ENCODE measurements at regions not wholly inside any gene's neighbourhood (a gene's known extent, or its start where the extent isn't known, plus 50 kb on each side); places are given as distances from the start of the nearest gene placed in this dataset.
"Not testable (repeated sequence)": the region's sequence is repeated elsewhere in the genome, so short reads cannot be mapped to it uniquely, and the experiment has no call there.

DNA sequence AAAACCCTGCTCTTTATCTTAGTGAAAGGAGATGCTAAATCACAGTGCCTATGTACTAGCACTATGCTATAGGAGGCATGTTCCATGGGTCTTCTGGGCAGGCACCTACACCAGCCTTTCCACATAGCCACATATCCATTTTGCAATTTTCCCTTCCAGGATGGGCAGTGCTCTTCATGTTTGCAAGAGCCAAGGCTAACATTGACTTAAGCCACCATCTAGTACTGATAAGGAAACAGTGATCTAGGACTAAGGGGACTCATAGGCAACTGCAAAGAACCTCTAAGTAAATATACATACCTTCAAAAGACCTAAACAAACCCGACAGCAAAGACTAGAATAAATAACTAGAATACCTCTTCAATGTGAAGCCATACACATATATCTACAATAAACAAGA lies 919.7 kb upstream of the GYPC start:
- DNase-seq = no peak

DNA sequence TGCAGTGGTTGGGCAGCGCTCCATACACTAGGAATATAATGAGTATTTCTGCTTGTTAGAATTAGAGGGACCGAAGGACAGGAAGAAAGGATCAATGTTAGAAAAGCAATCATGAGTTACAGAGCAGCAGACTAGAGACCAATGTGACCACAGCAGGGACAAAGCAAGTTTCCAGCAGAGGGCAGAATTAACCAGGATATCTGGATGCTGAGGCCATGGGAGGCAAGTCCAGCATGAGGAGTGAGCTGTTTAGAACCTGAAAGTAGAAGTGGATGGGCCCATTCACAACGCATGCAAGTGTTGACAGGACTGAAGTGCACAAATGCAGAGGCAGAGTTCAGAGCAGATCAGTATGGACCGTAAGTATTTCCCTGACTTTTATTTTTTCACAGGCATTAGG lies 910.4 kb upstream of the GYPC start:
- DNase-seq = peak; percentile 79

DNA sequence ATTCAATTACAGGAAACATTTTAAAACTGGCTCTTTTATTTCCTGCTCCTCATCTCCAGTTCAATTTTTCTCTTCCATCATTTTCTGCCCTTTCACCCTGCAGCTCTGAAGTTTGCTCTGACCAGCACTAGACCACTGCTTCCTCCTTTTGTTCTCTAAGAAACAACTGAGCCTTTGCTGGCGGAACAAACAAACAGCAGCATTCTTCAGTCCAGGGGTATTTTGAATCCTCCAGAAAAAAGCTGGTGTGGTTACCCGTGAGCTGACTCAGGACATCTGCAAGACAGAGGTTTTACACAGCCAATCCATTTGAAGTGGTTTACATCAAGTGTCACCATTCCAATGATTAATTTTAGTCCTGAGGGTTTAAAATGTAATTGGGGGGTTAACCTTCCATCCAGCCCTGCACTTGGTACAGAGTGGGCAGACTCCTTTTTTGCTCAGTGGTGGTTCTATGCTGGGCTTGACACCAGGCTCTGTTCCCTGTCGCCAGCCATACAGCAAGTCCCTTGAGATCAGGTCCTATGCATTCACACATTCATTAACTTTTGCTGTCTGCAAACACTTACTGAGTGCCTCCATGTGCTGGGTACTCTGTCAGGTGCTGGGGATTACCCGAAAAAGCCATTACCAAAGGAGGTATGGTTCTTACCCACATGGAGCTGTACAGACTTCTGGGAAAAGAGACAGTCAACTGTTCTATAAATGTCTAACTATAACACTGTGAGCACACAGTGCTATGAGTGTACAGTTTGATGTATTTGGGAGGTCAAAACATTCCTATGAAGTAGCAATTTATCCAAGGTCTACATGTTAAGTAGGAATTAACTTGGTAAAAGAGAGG lies 909.4 kb upstream of the GYPC start:
- no peak for DNase-seq

DNA sequence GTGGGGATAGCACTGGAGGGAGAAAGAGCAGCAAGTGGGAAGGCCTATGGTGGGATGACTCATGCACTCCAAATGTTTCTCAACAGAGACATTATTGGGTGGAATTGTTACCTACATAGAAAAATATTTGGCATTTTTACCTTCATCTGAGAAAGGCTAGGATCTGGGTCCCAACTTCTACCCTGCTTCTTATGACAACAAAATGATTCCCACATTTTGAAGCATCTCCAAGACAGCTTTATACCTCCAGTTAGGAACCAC lies 908.9 kb upstream of the GYPC start:
- no peak for DNase-seq

DNA sequence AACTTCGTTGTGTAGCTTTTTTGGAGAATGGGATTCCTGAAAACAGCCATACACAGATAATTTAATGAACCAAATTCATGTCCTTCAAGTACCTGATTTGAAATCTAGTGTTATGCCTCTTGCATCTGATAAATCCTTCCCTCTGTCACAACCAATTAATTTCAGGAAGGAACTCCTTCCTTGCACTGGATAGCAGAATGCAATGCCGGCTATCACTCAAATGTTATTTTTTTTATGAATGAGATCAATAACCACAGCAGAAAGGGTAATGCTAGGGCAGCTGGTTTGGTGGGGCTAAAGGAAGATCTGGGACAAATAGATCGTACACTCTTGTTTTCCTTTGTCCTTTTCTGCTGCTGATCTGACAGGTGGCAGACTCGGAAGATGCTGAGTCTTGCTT lies 899.5 kb upstream of the GYPC start:
- DNase-seq = no peak

DNA sequence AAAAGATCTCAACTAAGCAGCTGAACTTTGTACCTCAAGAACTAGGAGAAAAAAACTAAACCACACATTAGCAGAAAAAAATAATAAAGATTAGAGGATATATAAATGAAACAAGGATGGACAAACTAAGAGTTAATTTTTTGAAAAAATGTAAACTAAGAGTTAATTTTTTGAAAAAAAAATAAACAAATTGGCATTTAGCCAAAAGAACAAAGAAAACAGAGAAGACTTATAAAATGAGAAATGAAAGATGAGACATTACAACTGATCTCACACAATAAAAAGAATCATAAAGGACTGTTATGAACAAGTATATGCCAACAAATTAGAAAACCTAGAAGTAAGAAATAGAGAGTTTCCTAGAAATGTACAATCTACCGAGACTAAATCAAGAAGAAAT lies 859.2 kb upstream of the GYPC start:
- no peak for DNase-seq

DNA sequence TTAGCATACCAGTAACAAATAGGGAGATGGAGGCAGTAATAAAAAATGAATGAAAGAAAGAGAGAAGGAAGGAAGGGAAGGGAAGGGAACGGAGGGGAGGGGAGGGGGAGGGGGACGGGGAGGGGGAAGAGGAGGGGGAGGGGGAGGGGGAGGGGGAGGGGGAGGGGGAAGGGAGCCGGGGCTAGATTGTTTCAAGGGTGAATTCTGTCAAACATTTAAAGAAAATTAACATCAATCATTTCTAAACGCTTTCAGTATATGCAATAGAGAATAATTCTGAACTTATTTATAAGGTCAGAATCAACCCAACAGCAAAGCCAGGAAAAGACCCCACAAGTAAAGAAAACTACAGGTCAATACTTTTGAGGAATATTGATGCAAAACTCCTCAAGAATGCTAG lies 858.8 kb upstream of the GYPC start:
- DNase-seq = no peak

DNA sequence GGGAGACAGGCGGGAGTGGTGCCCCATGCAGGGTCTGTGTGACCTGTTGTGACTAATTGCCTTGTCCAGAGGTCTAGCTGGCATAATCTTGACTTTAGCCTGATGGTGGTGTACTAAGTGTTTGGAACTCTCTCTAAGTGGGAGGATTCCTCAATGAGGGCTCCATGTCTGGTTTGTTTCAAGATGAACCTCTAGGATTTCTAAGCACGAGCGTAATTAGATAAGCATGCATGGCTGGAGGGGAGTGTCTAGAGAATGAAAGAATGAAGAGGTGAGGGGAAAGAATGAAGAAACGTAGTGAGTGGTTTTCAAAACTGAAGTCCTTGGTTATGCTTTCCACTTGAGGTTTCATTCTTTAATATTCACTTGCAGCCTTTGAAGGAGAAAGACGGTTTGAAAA lies 833.2 kb upstream of the GYPC start:
- DNase-seq = no peak

DNA sequence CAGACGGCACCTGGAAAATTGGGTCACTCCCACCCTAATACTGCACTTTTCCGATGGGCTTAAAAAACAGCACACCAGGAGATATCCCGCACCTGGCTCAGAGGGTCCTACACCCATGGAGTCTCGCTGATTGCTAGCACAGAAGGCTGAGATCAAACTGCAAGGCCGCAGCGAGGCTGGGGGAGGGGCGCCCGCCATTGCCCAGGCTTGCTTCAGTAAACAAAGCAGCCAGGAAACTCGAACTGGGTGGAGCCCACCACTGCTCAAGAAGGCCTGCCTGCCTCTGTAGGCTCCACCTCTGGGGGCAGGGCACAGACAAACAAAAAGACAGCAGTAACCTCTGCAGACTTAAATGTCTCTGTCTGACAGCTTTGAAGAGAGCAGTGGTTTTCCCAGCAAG lies 830.2 kb upstream of the GYPC start:
- DNase-seq = not testable (repeated sequence)

DNA sequence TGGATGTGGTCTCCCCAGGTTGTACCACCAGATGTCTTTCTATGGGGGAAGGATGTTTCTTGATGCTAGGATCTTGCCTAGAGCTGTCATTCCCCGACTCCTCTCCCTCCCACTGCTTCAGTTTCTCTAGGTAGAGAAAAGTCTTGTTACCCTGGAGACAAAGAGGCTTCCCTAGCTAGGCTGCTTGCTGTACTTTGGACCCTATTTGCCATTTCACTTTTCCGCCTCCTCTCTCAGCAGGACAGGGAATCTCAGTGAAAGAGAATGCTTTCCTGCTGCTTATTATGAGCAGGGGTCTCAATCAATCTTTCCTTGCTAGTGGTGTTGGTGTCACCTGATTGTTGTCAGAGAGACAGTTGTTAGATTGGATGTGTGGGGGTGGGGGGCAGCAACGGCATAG lies 818.8 kb upstream of the GYPC start:
- DNase-seq = no peak

DNA sequence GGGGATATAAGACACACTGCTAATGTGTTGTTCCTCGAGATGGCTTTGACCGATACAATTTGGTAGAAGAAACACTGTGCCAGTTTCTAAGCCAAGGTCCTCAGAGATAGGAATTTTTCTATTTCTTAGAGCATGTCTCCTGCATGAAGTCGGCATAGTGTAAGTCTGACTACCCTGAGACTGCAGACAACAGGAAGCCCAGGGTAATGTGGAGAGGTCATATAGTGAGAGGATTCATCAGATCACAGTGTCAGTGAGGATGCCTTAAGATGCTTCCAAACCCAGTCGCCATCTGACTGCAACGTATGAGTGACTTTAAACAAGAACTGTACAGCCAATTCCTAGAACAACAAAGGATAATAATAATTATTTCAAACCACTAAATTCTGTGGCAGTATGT lies 818.3 kb upstream of the GYPC start:
- no peak for DNase-seq

DNA sequence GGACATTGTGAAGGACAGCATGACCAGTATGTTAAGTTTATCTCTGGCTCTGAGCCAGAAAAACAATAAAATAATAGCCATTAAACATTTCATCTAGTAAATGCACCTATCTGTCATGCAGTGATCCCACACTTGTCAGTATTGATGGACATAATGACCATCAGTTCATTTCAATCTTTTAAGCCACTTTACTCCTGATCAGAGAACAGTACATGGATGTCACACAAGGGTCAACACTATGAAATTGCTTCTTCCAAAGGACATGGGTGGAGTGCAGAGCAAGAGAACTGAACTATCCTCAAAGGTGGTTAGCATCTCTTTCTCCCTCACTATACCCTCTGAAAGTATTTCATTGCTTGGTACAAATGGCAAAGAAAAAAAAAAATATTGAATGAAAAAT lies 816.0 kb upstream of the GYPC start:
- no peak for DNase-seq

DNA sequence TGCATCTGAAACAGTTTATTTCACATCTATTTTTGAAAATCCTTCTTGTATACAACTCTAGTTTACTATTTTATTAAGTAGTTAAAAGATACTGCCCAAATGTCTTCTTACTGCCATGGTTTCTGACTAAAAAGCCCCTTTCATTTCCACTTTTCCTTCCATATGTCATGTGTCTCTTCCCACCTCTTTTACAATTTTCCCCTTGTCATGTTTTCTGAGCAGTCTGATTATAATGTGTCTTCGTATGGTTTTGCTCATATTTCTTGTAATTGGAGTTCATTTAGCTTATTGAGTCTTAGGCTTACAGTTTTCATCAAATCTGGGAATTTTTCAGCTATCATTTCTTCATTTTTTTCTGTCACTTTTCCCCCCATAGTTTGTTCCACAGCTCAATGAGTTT lies 813.9 kb upstream of the GYPC start:
- no peak for DNase-seq

DNA sequence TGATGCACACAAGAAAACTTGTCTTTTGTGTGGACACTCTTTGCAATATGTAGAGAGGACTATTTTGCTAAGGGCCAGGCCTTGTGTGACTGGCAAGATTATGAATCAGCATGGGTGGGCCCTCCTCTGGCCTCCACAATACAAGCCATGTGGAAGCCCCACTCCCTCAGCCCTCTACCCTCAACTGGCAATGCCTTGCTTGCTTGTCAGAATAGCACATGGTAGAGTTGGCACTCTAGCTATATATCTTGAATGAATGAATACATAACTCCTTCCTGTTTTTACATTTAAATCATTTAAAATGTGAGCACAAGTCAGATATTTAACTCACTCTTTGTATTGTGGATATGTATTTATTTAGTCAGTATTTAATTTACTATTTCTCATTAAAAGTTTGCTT lies 805.4 kb upstream of the GYPC start:
- no peak for DNase-seq

DNA sequence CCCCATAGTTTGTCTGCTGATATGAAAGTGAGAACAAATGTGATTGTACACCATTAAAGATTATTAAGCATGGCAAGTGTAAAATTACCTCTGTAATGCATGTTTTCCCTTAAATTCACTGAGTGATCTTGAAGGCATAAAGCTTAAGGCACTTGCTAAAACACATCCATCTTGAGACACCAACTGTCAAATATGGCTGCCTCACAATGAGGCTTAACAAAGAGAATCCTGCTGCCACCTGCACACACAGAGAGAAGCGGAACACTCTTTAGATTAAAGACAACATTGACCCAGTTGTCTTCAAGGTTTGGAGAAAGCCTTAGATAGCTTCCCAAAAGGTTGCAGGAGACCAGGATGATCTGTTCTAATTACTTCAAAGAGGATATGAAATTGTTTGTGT lies 803.6 kb upstream of the GYPC start:
- DNase-seq = no peak

DNA sequence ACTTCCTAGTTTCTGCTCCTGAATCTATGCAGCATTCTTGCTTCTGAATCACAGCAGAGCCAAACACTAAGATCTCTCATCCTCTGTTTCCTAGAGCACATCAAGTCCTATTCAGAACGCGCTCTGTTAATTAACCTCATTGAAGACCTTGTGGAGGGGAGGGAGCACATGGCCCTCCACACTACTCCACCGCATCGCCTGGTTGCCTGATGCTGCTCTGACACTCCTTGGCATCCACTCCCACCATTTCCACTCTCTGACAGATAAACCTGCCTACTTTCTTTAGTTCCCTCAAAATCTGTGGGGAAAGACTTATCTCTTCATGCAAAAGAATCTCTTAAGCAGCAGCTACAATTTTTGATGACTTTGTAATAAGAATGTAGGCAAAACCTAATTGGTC lies 802.3 kb upstream of the GYPC start:
- no peak for DNase-seq

DNA sequence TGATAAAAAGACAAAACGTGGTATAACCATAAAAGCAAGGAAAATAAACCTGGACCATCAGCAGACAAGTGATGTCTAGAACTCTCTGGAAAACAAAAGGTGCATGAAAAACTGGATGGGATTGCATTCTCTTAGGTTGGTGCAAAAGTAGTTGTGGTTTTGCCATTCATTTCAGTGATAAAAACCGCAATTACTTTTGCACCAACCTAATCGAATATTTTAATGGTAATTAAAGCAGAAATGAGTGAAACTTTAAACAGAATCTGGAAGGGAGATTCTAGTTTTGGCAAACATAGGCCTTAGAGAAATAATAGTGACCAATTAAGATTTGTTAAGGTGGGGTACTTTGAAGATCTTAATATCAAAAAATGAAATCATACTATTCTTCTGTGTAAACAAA lies 800.8 kb upstream of the GYPC start:
- no peak for DNase-seq

DNA sequence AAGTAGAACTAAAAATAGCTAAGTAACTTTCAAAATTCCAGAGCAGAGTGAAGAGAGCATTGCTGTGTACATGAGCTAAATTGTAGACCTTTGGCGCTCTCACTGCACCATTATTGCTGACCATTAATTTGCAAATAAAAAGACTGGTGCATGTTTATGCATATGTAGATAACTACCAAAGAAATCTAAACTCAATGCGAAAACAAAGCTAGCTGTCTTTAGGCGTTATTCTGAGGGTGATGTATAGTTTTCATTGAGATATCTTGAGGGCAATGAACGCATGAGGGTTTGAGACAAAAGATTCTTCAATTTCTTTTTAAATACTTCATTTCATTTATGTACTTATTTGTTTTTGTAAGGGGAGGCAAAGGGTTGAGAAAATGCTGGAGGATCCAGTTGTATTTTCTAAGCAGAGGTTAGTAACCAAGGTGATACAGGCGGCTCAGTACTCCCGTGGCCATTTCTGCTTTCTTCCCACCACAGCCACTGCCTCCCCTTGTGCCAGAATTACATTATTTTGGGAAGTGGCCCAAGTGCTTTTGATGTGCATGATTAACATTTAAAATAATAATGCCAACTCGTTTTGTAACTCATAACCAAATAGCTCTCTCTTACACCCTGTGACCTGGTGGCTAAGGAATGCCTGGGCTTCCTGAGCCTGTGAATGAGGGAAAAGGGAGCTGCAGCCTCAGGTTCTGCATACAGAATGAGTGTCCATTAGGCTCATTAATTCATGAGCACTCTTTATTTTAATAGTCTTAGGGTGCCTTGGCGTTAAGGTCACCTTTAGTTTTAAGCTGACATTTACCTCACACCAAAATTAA lies 797.8 kb upstream of the GYPC start:
- DNase-seq = no peak

DNA sequence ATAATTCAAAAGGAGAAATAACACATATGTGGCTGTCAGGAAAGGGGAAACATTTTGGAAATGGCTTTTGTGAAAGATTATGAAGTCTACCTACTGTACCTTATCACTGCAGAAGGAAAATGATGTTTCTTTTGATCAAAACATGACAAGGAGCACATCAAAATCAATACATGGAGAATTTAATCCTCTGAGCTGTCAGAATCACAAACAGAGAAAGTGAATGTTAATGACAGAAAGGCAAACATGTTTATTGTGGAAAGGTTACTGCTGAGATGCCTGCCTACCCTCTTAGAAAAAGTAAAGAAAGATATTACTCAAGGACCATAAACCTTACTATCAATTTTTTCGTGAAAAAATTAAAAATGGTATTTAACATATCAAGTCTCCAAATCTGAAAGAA lies 794.5 kb upstream of the GYPC start:
- DNase-seq = no peak

DNA sequence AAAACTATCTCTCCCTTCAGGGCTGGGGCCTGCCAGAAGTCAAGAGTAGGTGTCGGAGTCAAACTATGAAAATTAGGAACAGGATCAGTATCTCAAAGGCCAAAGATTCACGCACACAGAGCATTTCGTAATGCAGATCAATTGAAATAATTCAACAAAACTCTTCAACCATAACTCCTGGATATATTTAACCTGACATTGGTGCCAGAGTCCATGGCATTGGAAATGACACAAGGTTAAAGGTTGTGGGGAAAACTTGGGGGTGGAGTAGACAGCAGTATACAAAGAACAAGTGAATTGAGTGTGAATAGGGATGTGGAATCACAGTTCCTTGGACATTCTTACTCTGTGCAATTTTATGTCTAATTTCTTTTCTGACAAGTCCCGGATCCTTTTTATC lies 788.0 kb upstream of the GYPC start:
- DNase-seq = no peak

DNA sequence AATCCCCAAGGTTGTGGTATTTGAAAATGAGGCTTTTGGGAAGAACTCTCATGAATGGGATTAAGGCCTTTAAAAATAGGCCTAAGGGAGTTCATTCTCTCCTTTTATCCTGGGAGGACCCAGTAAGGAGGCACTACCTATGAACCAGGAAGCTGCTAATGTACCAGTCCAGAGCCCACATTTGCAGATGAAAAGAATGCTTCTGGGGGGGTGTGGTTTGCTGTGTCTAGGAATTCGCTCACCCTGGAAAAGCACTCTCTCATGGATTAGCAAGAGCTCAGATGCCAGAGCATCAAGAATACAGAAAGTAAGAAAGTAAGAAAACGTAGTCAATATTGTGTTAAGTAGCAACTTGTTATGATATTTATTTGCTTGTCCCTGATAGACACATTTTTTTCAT lies 785.7 kb upstream of the GYPC start:
- no peak for DNase-seq

DNA sequence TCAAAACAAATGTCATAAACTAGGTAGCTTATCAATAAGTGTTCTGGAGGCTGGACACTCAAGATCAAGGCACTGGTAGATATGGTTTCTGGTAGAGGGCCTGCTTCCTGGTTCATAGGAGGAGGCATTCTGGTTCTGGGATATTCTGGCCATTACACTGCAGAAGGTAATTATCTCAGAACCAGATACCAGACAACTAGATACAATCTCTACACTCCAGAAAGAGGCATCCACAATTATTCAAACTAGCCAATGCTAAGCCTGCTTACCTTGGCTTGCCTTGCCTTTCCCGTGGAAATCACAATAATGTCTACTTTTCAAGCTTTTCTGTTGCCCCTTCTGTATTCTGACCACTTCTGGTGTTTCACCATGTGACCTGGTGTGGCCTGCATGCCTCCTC lies 785.2 kb upstream of the GYPC start:
- no peak for DNase-seq

DNA sequence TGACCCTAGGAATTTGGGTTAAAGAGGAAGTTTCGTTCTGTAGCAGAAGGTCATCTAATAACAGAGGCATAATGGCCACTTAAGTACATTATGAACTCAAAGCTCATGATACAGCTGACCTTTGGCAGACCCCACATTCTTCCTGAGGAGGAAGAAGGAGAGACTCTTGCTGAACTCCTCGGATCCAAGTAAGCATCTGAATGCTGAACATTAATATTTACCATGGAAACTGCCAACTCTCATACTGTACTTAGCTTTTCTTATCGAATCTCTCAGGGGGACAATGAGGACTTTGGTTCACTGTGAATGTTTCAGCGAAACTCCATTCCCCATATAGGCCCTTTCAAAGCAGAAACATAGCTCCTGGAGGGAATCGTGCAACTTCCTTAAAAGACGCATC lies 781.4 kb upstream of the GYPC start:
- no peak for DNase-seq

DNA sequence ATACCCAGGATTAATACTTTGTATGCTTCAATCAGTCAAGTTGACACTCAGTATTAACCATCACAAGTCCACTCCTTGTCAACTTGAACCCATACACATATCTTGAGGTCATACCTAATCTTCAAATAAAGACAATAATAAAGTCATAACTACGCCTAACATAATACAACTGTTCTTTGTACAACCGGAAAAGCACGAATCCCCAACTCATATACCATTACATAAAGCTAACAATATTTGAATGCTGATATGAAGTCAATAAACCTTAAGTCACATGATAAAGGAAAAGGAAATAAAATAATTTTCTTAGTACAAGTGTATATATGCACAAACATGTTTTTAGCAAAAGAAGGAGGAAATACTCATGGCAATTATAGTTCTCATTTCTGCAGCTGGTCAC lies 770.6 kb upstream of the GYPC start:
- no peak for DNase-seq

DNA sequence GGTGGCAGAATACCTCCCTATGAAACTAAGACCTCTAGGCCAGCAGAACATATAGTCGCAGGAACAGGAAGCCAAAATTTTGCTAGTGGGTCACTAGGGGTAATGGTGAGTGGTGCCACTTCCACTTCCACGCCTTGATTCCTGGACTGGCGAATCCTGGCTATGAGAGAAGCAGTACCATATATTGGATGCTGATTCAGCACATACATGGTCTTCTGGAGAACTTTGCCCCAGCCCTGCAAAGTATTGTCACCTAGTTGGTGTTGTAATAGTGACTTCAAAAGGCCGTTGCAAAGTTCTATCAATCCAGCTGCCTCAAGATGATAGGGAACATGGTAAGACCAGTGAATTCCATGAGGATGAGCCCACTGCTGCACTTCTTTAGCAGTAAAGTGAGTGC lies 769.8 kb upstream of the GYPC start:
- DNase-seq = no peak

Measured in OCI-M1 (cell line).